ENCODE measurements at regions not wholly inside any gene's neighbourhood (a gene's known extent, or its start where the extent isn't known, plus 50 kb on each side); places are given as distances from the start of the nearest gene placed in this dataset.

DNA sequence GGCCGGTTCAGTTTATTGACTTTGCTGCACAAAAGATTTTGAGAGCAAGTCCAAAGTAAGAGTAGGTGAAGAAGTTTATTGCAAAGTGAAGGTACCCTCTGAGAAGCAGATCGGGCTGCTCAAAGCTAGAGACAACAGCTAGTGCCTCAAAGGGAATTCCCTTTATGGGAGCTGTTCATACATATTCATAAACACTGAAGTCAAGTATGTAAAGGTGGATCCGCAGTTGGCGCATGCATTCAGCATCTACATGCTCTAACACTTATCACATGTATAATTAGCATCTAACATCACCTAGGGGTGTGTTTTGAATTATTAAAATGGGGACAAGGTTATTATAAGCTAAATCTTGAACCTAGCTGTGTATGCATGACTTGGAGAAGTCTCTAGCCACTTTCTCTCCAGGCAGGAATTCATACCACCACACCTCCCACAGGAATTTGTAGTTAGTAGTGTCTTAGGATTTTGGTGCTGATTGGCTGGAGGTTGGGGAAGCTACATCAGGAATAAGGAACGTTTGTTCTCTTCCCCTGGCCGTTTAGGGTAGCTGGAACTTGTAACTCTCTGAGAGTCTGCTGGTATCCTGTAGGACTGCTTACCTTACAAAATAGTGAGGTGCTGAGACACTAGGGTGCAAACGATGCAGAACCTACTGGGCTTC lies 1633.9 kb downstream of the GRIK2 start:
- Histone ChIP-seq H3K4me2 (no peak overlapping the region), H3K79me2 (ENCODE audit: insufficient read depth) (no peaks in the 10 kb centered on the region), H4K20me1 (ENCODE audit: insufficient read depth) (no peaks in the 10 kb centered on the region), H3K9me3 (no peaks in the 10 kb centered on the region), H3K4me1 (ENCODE audit: control insufficient read depth in 1 of 2, insufficient read depth in 2 of 2, low read depth in 1 of 2, low read length in 1 of 2) (no peaks in the 10 kb centered on the region), H3K27me3 (ENCODE audit: insufficient read depth) (no peaks in the 10 kb centered on the region), H3F3A (replicated peaks; ENCODE audit: insufficient read depth) (no peaks in the 10 kb centered on the region), H3K36me3 (replicated peaks in 1 of 2; ENCODE audit: control insufficient read depth in 1 of 2, insufficient read depth in 2 of 2, low read length in 1 of 2) (no peaks in the 10 kb centered on the region), H3K9me2 (no peaks in the 10 kb centered on the region), H3K27ac (ENCODE audit: low read depth in 2 of 2, low read length in 1 of 2) (no peak overlapping the region), H2AFZ (ENCODE audit: low read depth) (no peak overlapping the region), H3K9ac (no peak overlapping the region), H3K4me3 (ENCODE audit: low read depth in 2 of 2, low read length in 1 of 2) (no peak overlapping the region)
- ChIA-PET CTCF (interaction anchor here (0.5 kb wide), 1 partner anchor 36 kb away, joined by 4 read pairs; no protein-coding TSS in a partner anchor), POLR2A (no interaction called here)
- 60% methylated on average over 7 of the region's 7 CpGs for WGBS (ENCODE audit: low lambda C conversion rate)
- no peak for DNase-seq
- no peak for TF ChIP-seq ELF1 (IDR thresholded peaks at IDR 0.05)

DNA sequence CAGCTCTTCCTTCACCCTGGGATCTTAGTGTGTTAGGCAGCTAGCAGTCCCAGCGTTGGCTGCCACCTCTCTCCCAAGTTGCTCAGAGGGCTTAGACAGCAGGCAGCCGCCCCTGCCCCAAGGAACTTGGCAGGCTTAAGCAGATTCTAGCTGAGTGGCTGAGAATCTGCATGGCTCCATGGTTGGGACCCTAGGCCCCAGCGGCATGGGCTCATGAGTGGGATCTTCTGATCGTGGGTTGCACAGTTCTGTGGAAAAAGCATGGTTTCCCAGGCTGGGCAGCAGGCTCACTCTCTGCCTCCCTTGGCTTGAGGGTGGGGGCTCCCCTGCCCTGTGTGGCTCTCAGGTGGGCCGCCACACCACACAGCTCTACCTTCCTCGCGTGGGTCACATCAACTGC lies 1624.9 kb downstream of the GRIK2 start:
- CTCF ChIA-PET = no interaction called here
- POLR2A ChIA-PET = no interaction called here
- Histone ChIP-seq H3K27me3 (ENCODE audit: insufficient read depth) (no peaks in the 10 kb centered on the region), H3K79me2 (ENCODE audit: insufficient read depth) (no peaks in the 10 kb centered on the region), H3K36me3 (replicated peaks in 1 of 2; ENCODE audit: control insufficient read depth in 1 of 2, insufficient read depth in 2 of 2, low read length in 1 of 2) (no peaks in the 10 kb centered on the region), H3K4me2 (no peak overlapping the region), H3K9ac (no peak overlapping the region), H3K9me3 (no peaks in the 10 kb centered on the region), H2AFZ (ENCODE audit: low read depth) (no peak overlapping the region), H4K20me1 (ENCODE audit: insufficient read depth) (no peaks in the 10 kb centered on the region), H3K4me3 (ENCODE audit: low read depth in 2 of 2, low read length in 1 of 2) (no peak overlapping the region), H3F3A (replicated peaks; ENCODE audit: insufficient read depth) (no peaks in the 10 kb centered on the region), H3K27ac (ENCODE audit: low read depth in 2 of 2, low read length in 1 of 2) (no peak overlapping the region), H3K4me1 (ENCODE audit: control insufficient read depth in 1 of 2, insufficient read depth in 2 of 2, low read depth in 1 of 2, low read length in 1 of 2) (no peaks in the 10 kb centered on the region), H3K9me2 (no peaks in the 10 kb centered on the region)
- TF ChIP-seq TAF1 (IDR thresholded peaks at IDR 0.05; ENCODE audit: borderline replicate concordance, low read depth, low read length) = no peak
- TF ChIP-seq, protein P1, sequence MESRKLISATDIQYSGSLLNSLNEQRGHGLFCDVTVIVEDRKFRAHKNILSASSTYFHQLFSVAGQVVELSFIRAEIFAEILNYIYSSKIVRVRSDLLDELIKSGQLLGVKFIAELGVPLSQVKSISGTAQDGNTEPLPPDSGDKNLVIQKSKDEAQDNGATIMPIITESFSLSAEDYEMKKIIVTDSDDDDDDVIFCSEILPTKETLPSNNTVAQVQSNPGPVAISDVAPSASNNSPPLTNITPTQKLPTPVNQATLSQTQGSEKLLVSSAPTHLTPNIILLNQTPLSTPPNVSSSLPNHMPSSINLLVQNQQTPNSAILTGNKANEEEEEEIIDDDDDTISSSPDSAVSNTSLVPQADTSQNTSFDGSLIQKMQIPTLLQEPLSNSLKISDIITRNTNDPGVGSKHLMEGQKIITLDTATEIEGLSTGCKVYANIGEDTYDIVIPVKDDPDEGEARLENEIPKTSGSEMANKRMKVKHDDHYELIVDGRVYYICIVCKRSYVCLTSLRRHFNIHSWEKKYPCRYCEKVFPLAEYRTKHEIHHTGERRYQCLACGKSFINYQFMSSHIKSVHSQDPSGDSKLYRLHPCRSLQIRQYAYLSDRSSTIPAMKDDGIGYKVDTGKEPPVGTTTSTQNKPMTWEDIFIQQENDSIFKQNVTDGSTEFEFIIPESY (IDR thresholded peaks at IDR 0.05; ENCODE audit: borderline replicate concordance, low read depth) = no peak
- TF ChIP-seq RAD21 (IDR thresholded peaks at IDR 0.05; ENCODE audit: low read length) = no peak
- TF ChIP-seq, protein P2, sequence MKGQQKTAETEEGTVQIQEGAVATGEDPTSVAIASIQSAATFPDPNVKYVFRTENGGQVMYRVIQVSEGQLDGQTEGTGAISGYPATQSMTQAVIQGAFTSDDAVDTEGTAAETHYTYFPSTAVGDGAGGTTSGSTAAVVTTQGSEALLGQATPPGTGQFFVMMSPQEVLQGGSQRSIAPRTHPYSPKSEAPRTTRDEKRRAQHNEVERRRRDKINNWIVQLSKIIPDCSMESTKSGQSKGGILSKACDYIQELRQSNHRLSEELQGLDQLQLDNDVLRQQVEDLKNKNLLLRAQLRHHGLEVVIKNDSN (IDR thresholded peaks at IDR 0.05; ENCODE audit: borderline replicate concordance, low read depth) = no peak
- TF ChIP-seq SIN3A (IDR thresholded peaks at IDR 0.05; ENCODE audit: borderline replicate concordance, low read depth, low read length) = no peak
- no peak for TF ChIP-seq MEF2A (IDR thresholded peaks at IDR 0.05; ENCODE audit: borderline replicate concordance, low read depth)
- no peak for TF ChIP-seq NFIC (IDR thresholded peaks at IDR 0.05; ENCODE audit: borderline replicate concordance)
- TF ChIP-seq, protein P3, sequence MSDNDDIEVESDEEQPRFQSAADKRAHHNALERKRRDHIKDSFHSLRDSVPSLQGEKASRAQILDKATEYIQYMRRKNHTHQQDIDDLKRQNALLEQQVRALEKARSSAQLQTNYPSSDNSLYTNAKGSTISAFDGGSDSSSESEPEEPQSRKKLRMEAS (IDR thresholded peaks at IDR 0.05; ENCODE audit: low read depth) = no peak
- TF ChIP-seq GABPA (IDR thresholded peaks at IDR 0.05; ENCODE audit: low read depth) = no peak
- no peak for TF ChIP-seq RFX5 (IDR thresholded peaks at IDR 0.05; ENCODE audit: low read length)
- TF ChIP-seq MXI1 (IDR thresholded peaks at IDR 0.05; ENCODE audit: low read depth, low read length) = no peak
- TF ChIP-seq ELF1 (IDR thresholded peaks at IDR 0.05) = no peak
- TF ChIP-seq RXRA (IDR thresholded peaks at IDR 0.05; ENCODE audit: borderline replicate concordance, low read depth) = no peak
- TF ChIP-seq TCF12 (IDR thresholded peaks at IDR 0.05) = no peak
- no peak for TF ChIP-seq GATA2 (CRISPR knock-in tag; IDR thresholded peaks at IDR 0.05)
- no peak for TF ChIP-seq EZH2phosphoT487 (IDR thresholded peaks at IDR 0.05; ENCODE audit: borderline replicate concordance, low read depth)
- DNase-seq = no peak
- WGBS (ENCODE audit: low lambda C conversion rate) = 30% methylated on average over 3 of the region's 7 CpGs
